HFFc6 (cell line): ENCODE measurements at regions not wholly inside any gene's neighbourhood (a gene's known extent, or its start where the extent isn't known, plus 50 kb on each side); places are given as distances from the start of the nearest gene placed in this dataset.

Source experiments
- DNase-seq: peaks from one replicate; pipeline ENCODE4 v3.0.0-alpha.2; 2018
- H3K27ac Mint-ChIP-seq: 2 replicates; pipeline ENCODE4 v1.8.0; 2020; ENCODE audit warnings: mild to moderate bottlenecking, mixed read lengths
- H3K27me3 Mint-ChIP-seq: 2 replicates; pipeline ENCODE4 v1.8.0; 2021; ENCODE audit warnings: mild to moderate bottlenecking, moderate library complexity, mixed read lengths; ENCODE audit not compliant: insufficient read depth
- H3K36me3 Mint-ChIP-seq: 2 replicates; pipeline ENCODE4 v1.8.0; 2021; ENCODE audit warnings: low read depth, mixed read lengths
- H3K4me1 Mint-ChIP-seq: 2 replicates; pipeline ENCODE4 v1.8.0; 2020; ENCODE audit warnings: low read depth, mixed read lengths
- H3K4me3 Mint-ChIP-seq: 2 replicates; pipeline ENCODE4 v1.8.0; 2020; ENCODE audit warnings: mild to moderate bottlenecking, moderate library complexity, mixed read lengths
- H3K9me3 Mint-ChIP-seq: 2 replicates; pipeline ENCODE4 v1.8.0; 2020; ENCODE audit warnings: mild to moderate bottlenecking, mixed read lengths
- TF ChIP-seq, protein P1 (sequence below): fragments of 200-600 bp; sonication (generic); IDR thresholded peaks from 2 replicates; pipeline ENCODE4 v1.5.0; 2021; ENCODE audit warnings: antibody characterized with exemption, mild to moderate bottlenecking

DNA sequence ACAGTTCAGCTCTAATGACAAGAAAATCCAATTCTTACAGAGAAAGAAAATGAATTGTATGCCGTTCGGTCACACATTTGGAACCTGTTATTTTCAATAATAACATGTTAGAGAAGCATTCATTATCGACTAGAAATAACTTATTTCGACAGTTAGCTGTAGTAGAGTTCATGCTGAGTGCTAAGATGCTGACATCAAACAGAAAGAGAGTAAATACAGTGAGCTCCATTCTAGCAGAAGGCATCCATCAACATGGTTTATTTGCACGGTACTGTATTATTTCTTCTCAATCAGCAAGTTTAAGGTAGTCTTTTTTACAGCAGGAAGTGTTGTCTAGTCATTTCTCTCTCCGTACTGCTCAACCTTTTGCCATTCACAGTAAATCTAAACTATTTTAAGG is 732.1 kb downstream of the STIM2 start:
- DNase-seq = no peak
- Mint-ChIP-seq H3K4me3 (no peak overlapping the region), H3K4me1 (no peaks in the 10 kb centered on the region), H3K27me3 (no peaks in the 10 kb centered on the region), H3K36me3 (no peaks in the 10 kb centered on the region), H3K9me3 (peaks cover 4% of the 10 kb centered on the region; the same call in 1 of the 2 replicates), H3K27ac (no peak overlapping the region)
- TF ChIP-seq, protein P1, sequence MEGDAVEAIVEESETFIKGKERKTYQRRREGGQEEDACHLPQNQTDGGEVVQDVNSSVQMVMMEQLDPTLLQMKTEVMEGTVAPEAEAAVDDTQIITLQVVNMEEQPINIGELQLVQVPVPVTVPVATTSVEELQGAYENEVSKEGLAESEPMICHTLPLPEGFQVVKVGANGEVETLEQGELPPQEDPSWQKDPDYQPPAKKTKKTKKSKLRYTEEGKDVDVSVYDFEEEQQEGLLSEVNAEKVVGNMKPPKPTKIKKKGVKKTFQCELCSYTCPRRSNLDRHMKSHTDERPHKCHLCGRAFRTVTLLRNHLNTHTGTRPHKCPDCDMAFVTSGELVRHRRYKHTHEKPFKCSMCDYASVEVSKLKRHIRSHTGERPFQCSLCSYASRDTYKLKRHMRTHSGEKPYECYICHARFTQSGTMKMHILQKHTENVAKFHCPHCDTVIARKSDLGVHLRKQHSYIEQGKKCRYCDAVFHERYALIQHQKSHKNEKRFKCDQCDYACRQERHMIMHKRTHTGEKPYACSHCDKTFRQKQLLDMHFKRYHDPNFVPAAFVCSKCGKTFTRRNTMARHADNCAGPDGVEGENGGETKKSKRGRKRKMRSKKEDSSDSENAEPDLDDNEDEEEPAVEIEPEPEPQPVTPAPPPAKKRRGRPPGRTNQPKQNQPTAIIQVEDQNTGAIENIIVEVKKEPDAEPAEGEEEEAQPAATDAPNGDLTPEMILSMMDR = no peak

- no peak overlapping the region for H3K4me3 Mint-ChIP-seq
- no peak for DNase-seq
- no peaks in the 10 kb centered on the region for H3K27me3 Mint-ChIP-seq
- H3K27ac Mint-ChIP-seq = no peak overlapping the region
- no peaks in the 10 kb centered on the region for H3K36me3 Mint-ChIP-seq
- no peaks in the 10 kb centered on the region for H3K4me1 Mint-ChIP-seq
- TF ChIP-seq, protein P1 = no peak
- peaks cover 4% of the 10 kb centered on the region; the same call in 1 of the 2 replicates for H3K9me3 Mint-ChIP-seq
Measured at GRCh38 chr4:27594922-27595321, 734.3 kb downstream of the STIM2 start.

DNA sequence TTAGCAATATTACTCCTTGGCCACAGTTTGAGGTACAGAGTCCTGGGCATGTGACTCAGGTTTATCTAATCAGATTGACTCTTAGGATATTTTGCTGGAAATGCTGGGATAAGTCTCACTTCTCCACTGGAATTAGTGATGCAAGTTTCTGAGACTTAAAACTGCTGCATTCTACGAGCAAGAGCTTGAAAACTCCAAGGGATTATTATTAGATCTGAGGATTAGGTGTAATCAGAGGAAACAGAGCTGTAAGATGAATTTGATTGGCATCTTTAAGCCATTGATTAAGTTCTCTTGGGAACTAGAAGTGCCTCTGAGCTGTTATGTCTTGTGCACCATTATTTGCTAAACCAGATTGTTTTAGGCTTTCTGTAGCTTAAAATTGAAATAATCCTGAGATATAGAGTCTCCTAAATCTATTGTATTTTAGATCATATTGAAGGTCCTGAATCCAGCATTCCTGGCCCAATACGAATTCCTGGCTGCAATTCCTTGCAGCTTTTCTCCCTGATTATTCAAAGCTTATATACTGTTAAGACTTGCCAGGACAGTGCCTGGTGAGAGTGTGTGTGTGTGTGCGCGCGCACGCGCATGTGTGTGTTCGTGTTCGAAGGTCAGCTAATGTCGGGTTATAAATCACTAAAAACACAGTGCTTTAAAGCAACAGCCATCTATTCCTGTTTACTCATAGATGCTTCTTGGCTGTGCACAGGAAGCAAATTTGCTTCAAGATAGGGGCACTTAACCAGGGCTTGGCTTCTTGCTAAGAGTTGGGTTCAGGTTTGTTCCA is 735.1 kb downstream of the STIM2 start:
- H3K4me1 Mint-ChIP-seq = no peaks in the 10 kb centered on the region
- no peak overlapping the region for H3K4me3 Mint-ChIP-seq
- H3K36me3 Mint-ChIP-seq = no peaks in the 10 kb centered on the region
- TF ChIP-seq, protein P1 = no peak
- H3K9me3 Mint-ChIP-seq = peaks cover 4% of the 10 kb centered on the region; the same call in 1 of the 2 replicates
- no peak for DNase-seq
- no peaks in the 10 kb centered on the region for H3K27me3 Mint-ChIP-seq
- no peak overlapping the region for H3K27ac Mint-ChIP-seq

- no peak overlapping the region for H3K27ac Mint-ChIP-seq
- DNase-seq = no peak
Measured at GRCh38 chr4:27602172-27602571, 741.5 kb downstream of the STIM2 start.

GRCh38 chr4:27604692-27605091 is 744.1 kb downstream of the STIM2 start:
- no peak for DNase-seq
- TF ChIP-seq, protein P1 = no peak
- Mint-ChIP-seq H3K9me3 (peaks cover 4% of the 10 kb centered on the region; the same call in 1 of the 2 replicates), H3K36me3 (no peaks in the 10 kb centered on the region), H3K27ac (no peak overlapping the region), H3K27me3 (no peaks in the 10 kb centered on the region), H3K4me1 (no peaks in the 10 kb centered on the region), H3K4me3 (no peak overlapping the region)

More at GRCh38 chr4:27602172-27602571, 741.5 kb downstream of the STIM2 start:
- TF ChIP-seq, protein P1 = no peak
- H3K4me3 Mint-ChIP-seq = no peak overlapping the region
- H3K9me3 Mint-ChIP-seq = peaks cover 4% of the 10 kb centered on the region; the same call in 1 of the 2 replicates
- no peaks in the 10 kb centered on the region for H3K27me3 Mint-ChIP-seq
- no peaks in the 10 kb centered on the region for H3K4me1 Mint-ChIP-seq
- no peaks in the 10 kb centered on the region for H3K36me3 Mint-ChIP-seq
